Progenitor cell of endocrine pancreas (in vitro differentiated cells): ENCODE measurements at regions not wholly inside any gene's neighbourhood (a gene's known extent, or its start where the extent isn't known, plus 50 kb on each side); places are given as distances from the start of the nearest gene placed in this dataset.
"Not testable (repeated sequence)": the region's sequence is repeated elsewhere in the genome, so short reads cannot be mapped to it uniquely, and the experiment has no call there.

ENCODE experiments used
- DNase-seq: peaks from one replicate; pipeline ENCODE4 v3.0.0; 2021; ENCODE audit warnings: low spot score; ENCODE audit not compliant: unreplicated experiment
- H3K27ac Mint-ChIP-seq: 2 replicates; pipeline ENCODE4 v1.8.0; 2021; ENCODE audit warnings: mild to moderate bottlenecking, moderate library complexity, mixed read lengths
- H3K27me3 Mint-ChIP-seq: 2 replicates; pipeline ENCODE4 v1.8.0; 2021; ENCODE audit warnings: mixed read lengths
- H3K36me3 Mint-ChIP-seq: 2 replicates; pipeline ENCODE4 v1.8.0; 2022; ENCODE audit warnings: mixed read lengths; ENCODE audit not compliant: insufficient read depth
- H3K4me1 Mint-ChIP-seq: 2 replicates; pipeline ENCODE4 v1.8.0; 2021; ENCODE audit warnings: low read depth, mixed read lengths
- H3K4me3 Mint-ChIP-seq: 2 replicates; pipeline ENCODE4 v1.8.0; 2021; ENCODE audit warnings: low read depth, mild to moderate bottlenecking, moderate library complexity, mixed read lengths
- H3K9me3 Mint-ChIP-seq: 2 replicates; pipeline ENCODE4 v1.8.0; 2021; ENCODE audit warnings: low read depth, mixed read lengths
- TF ChIP-seq, protein P1 (sequence below): fragments of 200-600 bp; sonication (generic); IDR thresholded peaks from one replicate; pipeline ENCODE4 v1.5.0; 2021; ENCODE audit warnings: antibody characterized with exemption, mild to moderate bottlenecking; ENCODE audit not compliant: unreplicated experiment

DNA sequence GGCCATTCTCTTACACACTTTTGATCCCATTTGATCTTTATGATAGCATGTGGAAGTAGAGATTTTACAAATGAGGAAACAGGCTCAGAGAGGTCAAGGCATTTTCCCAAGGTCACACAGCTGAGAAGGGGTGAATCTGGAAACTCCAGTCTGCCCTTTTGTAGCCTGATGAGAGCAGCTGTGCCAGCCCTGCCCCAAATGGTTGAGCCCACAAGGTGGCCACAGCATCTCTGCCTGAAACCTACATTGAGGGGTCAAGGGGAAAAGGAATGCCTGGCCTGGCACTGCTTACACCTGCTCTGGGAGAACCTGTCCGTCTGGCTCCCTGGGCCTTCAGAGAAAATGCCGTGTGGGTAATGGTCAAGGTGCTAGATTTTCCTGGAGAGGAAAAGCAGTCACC, 200.2 kb upstream of the LINGO1 start:
- peaks cover 14% of the 10 kb centered on the region for H3K4me1 Mint-ChIP-seq
- no peak for DNase-seq
- no peaks in the 10 kb centered on the region for H3K9me3 Mint-ChIP-seq
- TF ChIP-seq, protein P1, sequence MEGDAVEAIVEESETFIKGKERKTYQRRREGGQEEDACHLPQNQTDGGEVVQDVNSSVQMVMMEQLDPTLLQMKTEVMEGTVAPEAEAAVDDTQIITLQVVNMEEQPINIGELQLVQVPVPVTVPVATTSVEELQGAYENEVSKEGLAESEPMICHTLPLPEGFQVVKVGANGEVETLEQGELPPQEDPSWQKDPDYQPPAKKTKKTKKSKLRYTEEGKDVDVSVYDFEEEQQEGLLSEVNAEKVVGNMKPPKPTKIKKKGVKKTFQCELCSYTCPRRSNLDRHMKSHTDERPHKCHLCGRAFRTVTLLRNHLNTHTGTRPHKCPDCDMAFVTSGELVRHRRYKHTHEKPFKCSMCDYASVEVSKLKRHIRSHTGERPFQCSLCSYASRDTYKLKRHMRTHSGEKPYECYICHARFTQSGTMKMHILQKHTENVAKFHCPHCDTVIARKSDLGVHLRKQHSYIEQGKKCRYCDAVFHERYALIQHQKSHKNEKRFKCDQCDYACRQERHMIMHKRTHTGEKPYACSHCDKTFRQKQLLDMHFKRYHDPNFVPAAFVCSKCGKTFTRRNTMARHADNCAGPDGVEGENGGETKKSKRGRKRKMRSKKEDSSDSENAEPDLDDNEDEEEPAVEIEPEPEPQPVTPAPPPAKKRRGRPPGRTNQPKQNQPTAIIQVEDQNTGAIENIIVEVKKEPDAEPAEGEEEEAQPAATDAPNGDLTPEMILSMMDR = no peak
- peak overlapping the region; percentile 35 for H3K27ac Mint-ChIP-seq
- no peaks in the 10 kb centered on the region for H3K36me3 Mint-ChIP-seq
- H3K27me3 Mint-ChIP-seq = peaks cover 9% of the 10 kb centered on the region
- H3K4me3 Mint-ChIP-seq = no peak overlapping the region

DNA sequence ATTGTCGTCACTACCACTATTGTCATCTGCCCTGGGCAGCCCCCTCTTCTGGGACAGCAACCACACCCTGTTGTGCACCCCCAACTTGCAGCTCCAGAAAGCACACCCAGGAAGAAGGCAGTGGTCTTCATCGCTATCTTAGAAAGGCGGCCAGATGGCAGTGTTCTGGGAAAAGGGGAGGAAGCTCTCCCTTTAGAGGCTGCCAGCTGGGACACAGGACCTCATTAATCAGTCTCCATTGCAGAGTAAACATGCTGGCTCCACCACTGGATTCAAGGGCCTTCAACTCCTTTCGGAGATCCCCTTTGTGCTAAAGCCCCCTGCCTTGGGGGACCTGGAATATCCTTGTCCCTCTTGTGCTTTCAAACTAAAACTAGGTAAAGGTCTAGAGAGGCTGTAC, 199.3 kb upstream of the LINGO1 start:
- Mint-ChIP-seq H3K27me3 (peaks cover 6% of the 10 kb centered on the region), H3K4me3 (no peak overlapping the region), H3K36me3 (no peaks in the 10 kb centered on the region), H3K27ac (peak overlapping the region; percentile 4), H3K9me3 (no peaks in the 10 kb centered on the region), H3K4me1 (peaks cover 12% of the 10 kb centered on the region)
- TF ChIP-seq, protein P1 = no peak
- no peak for DNase-seq

DNA sequence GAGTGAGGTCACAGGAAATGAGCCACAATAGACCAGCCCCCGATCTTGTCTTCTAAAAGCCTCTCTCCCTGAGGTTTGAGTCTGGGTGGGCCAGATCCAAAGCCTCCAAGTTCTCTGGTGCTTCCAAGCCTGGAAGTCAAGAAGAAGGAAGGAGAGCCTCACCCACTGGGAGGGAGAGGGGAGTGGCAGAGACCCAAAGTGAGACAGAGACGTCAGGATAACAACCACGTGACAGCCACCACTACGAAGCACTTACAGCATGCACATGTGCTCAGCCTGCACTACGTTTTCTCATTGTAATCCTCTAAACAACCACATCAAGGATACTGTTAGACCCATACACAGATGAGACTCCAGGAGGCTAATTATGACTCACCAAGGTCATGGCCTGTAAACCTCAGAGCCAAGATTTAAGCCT, 197.3 kb upstream of the LINGO1 start:
- Mint-ChIP-seq H3K4me3 (no peak overlapping the region), H3K27me3 (peaks cover 13% of the 10 kb centered on the region), H3K9me3 (no peaks in the 10 kb centered on the region), H3K4me1 (peaks cover 10% of the 10 kb centered on the region), H3K36me3 (no peaks in the 10 kb centered on the region), H3K27ac (no peak overlapping the region)
- no peak for DNase-seq
- TF ChIP-seq, protein P1 = no peak

DNA sequence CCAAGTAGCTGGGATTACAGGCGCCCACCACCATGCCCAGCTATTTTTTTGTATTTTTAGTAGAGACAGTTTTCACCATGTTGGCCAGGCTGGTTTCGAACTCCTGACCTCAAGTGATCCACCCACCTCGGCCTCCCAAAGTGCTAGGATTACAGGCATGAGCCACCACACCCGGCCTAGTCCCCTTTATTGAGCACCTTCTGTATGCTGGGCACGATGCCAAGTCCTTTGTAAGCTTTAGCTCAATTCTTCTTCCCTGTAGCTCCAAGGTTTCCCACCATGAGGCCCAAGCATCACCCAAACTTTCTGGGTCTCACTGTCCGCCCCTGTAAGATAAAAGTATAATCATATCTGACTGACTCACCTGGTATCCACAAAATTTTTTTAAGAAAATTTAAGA, 196.6 kb upstream of the LINGO1 start:
- peaks cover 16% of the 10 kb centered on the region for H3K27me3 Mint-ChIP-seq
- DNase-seq, H3K36me3 Mint-ChIP-seq, H3K4me3 Mint-ChIP-seq, H3K9me3 Mint-ChIP-seq, H3K27ac Mint-ChIP-seq: not testable (repeated sequence)
- H3K4me1 Mint-ChIP-seq = peaks cover 10% of the 10 kb centered on the region

DNA sequence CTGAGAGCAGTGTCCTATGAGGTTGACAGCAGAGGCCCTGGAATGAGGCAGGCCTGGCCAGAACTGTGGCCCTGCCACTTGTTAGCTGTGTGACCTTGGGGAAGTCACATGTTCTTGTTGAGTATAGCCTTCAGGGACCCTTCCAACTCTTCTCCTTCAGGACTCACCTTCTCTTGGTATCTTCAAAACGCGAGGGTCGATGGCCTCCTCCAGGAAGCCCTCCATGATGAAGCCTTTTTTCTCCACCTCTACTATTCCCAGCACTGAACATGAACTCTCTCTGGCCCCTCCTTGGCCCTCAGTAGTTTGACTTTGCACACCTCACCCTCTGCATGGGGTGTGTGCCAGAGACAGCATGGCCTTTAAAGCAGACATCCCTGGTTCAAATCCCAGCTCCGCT, 195.1 kb upstream of the LINGO1 start:
- H3K4me1 Mint-ChIP-seq = peaks cover 10% of the 10 kb centered on the region
- no peak overlapping the region for H3K27ac Mint-ChIP-seq
- H3K36me3 Mint-ChIP-seq = no peaks in the 10 kb centered on the region
- TF ChIP-seq, protein P1 = no peak
- H3K27me3 Mint-ChIP-seq = peaks cover 27% of the 10 kb centered on the region
- H3K9me3 Mint-ChIP-seq = no peaks in the 10 kb centered on the region
- no peak for DNase-seq
- H3K4me3 Mint-ChIP-seq = no peak overlapping the region

DNA sequence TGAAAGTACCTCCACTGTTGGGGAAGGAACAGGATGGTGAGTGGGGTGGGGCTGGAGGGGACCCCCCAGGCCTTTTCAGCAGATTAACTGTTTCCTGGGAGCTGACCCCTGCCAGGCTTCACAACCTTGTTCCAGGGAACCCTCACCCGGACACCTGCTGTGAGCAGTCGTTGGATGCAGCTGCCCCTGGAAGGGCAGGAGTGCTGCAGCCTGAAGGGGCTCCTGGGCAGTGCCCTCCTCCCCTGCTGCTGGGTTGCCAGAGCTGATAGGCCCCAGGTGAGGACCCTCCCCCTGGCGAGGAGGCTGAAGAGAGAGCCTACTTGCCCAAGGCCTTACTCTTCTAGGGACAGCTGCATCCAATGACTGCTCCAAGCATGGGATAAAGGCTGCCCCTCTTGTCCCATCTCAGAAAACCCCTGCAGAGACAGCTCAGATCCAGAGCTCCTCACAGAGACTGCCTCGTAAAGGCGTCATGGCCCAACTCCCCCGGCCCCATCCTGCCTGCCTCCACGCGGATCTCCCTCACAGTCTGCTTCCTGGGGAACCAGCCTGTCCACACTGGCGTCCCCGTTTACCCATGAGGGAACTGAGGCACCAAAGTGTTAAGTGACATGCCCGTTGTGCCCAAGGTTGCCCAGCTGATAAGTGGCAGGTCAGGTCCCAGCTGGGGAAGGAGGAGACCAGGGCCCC, 193.4 kb upstream of the LINGO1 start:
- Mint-ChIP-seq H3K27me3 (peaks cover 42% of the 10 kb centered on the region), H3K4me1 (no peaks in the 10 kb centered on the region), H3K9me3 (no peaks in the 10 kb centered on the region), H3K27ac (no peak overlapping the region), H3K4me3 (no peak overlapping the region), H3K36me3 (no peaks in the 10 kb centered on the region)
- no peak for DNase-seq
- TF ChIP-seq, protein P1 = no peak
